ENCODE measurements at regions not wholly inside any gene's neighbourhood (a gene's known extent, or its start where the extent isn't known, plus 50 kb on each side); places are given as distances from the start of the nearest gene placed in this dataset.

- H3K4me3 ChIP-seq (ENCODE audit: low read depth, low read length) = no peak overlapping the region
- in situ Hi-C loops (cut with HindIII; ENCODE audit: low sequenced_read_pairs) = no loop called here
- DNase-seq (ENCODE audit: low read depth, low spot score) = no peak
- no peak for TF ChIP-seq CTCF (IDR thresholded peaks at IDR 0.05; ENCODE audit: low read depth, low read length)
Observed at GRCh38 chr10:24784061-24784460, 60.4 kb upstream of the ARHGAP21 start.

- in situ Hi-C loops (cut with HindIII; ENCODE audit: low sequenced_read_pairs) = no loop called here
Observed at GRCh38 chr10:24783504-24783903, 59.8 kb upstream of the ARHGAP21 start.

GRCh38 chr10:24779737-24780136 lies 56.0 kb upstream of the ARHGAP21 start:
- TF ChIP-seq CTCF (IDR thresholded peaks at IDR 0.05; ENCODE audit: low read depth, low read length) = no peak
- DNase-seq (ENCODE audit: low read depth, low spot score) = no peak
- no peak overlapping the region for H3K4me3 ChIP-seq (ENCODE audit: low read depth, low read length)
- in situ Hi-C loops (cut with HindIII; ENCODE audit: low sequenced_read_pairs) = no loop called here

More at GRCh38 chr10:24783504-24783903, 59.8 kb upstream of the ARHGAP21 start:
- TF ChIP-seq CTCF (IDR thresholded peaks at IDR 0.05; ENCODE audit: low read depth, low read length) = no peak
- no peak for DNase-seq (ENCODE audit: low read depth, low spot score)
- no peak overlapping the region for H3K4me3 ChIP-seq (ENCODE audit: low read depth, low read length)

- in situ Hi-C loops (cut with HindIII; ENCODE audit: low sequenced_read_pairs) = no loop called here
- no peak overlapping the region for H3K4me3 ChIP-seq (ENCODE audit: low read depth, low read length)
- TF ChIP-seq CTCF (IDR thresholded peaks at IDR 0.05; ENCODE audit: low read depth, low read length) = no peak
- DNase-seq (ENCODE audit: low read depth, low spot score) = no peak
Observed at GRCh38 chr10:24778298-24778697, 54.6 kb upstream of the ARHGAP21 start.

- no peak for TF ChIP-seq CTCF (IDR thresholded peaks at IDR 0.05; ENCODE audit: low read depth, low read length)
- DNase-seq (ENCODE audit: low read depth, low spot score) = no peak
- in situ Hi-C loops (cut with HindIII; ENCODE audit: low sequenced_read_pairs) = no loop called here
- H3K4me3 ChIP-seq (ENCODE audit: low read depth, low read length) = no peak overlapping the region
Observed at GRCh38 chr10:24777196-24777595, 53.5 kb upstream of the ARHGAP21 start.

GRCh38 chr10:24773939-24774589 lies 50.4 kb upstream of the ARHGAP21 start:
- in situ Hi-C loops (cut with HindIII; ENCODE audit: low sequenced_read_pairs) = no loop called here
- TF ChIP-seq CTCF (IDR thresholded peaks at IDR 0.05; ENCODE audit: low read depth, low read length) = no peak
- no peak for DNase-seq (ENCODE audit: low read depth, low spot score)
- H3K4me3 ChIP-seq (ENCODE audit: low read depth, low read length) = no peak overlapping the region
